ENCODE measurements at regions not wholly inside any gene's neighbourhood (a gene's known extent, or its start where the extent isn't known, plus 50 kb on each side); places are given as distances from the start of the nearest gene placed in this dataset.

DNA sequence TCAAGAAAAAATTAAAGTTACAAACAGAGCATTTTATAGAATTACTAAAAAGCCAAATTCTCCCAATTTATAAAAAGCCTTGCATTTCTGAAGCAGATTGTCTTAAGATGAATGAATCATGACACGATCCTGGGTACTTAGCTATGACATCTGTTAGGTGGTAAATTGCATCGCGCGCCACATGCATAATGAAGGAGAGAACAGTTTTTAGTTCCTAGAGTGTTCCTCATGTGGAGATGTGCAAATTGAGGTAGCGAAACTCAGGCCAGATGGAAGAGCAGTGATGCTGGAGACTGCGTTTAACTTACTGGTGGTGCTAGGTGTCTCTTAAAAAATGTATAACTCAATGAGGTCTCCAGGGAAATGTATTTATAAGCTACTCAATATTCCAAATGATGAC is 516.1 kb downstream of the EFNA5 start:
- no peak overlapping the region for H3K27ac ChIP-seq
- TF ChIP-seq, protein P1, sequence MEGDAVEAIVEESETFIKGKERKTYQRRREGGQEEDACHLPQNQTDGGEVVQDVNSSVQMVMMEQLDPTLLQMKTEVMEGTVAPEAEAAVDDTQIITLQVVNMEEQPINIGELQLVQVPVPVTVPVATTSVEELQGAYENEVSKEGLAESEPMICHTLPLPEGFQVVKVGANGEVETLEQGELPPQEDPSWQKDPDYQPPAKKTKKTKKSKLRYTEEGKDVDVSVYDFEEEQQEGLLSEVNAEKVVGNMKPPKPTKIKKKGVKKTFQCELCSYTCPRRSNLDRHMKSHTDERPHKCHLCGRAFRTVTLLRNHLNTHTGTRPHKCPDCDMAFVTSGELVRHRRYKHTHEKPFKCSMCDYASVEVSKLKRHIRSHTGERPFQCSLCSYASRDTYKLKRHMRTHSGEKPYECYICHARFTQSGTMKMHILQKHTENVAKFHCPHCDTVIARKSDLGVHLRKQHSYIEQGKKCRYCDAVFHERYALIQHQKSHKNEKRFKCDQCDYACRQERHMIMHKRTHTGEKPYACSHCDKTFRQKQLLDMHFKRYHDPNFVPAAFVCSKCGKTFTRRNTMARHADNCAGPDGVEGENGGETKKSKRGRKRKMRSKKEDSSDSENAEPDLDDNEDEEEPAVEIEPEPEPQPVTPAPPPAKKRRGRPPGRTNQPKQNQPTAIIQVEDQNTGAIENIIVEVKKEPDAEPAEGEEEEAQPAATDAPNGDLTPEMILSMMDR (conservative IDR thresholded peaks at IDR 0.05), result no peak

GRCh38 chr5:107153283-107153682 is 517.5 kb downstream of the EFNA5 start:
- no peak overlapping the region for H3K27ac ChIP-seq
- TF ChIP-seq, protein P1 (conservative IDR thresholded peaks at IDR 0.05), result no peak

GRCh38 chr5:107149243-107150005 is 521.3 kb downstream of the EFNA5 start:
- no peak overlapping the region for H3K27ac ChIP-seq
- TF ChIP-seq, protein P1 (conservative IDR thresholded peaks at IDR 0.05), result no peak

GRCh38 chr5:107147589-107147988 is 523.1 kb downstream of the EFNA5 start:
- TF ChIP-seq, protein P1 (conservative IDR thresholded peaks at IDR 0.05), result no peak
- H3K27ac ChIP-seq, result no peak overlapping the region

DNA sequence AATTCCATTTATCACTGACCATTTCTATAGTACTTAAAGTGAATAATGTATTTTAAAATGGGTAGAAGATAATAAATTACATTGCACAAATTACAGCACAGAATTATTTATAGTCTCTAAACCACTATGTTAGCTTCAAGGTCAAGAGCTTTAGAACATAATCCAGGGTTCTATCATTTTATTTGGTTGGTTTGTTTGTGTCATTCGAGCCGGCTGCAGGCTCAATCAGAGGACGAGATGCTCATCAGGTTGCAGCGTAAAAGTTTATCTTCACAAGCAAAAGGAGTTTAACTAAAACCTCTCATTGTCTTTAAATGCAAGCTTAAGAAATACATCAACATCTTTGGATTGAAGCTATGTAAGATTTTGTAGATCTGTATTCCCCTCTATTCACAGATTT is 523.8 kb downstream of the EFNA5 start:
- no peak overlapping the region for H3K27ac ChIP-seq
- TF ChIP-seq, protein P1 (conservative IDR thresholded peaks at IDR 0.05), result no peak

DNA sequence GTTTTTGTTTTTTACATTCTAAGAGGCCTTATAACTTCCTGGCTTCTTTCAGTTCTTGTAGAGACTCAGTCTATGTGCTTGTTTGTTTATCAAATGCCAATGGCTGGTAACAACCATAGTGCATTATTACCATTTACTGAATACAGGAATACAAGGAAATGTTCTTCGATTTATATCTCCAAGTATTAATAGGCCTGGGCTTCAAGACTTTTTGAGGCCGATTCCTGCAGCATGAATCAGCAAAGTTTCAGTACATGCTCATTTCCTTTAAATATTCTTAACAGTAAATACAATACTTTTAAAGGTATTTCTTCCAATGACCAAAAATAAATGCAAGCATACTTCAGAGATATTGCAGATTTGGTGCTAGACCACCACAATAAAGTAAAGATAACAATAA is 535.3 kb downstream of the EFNA5 start:
- H3K27ac ChIP-seq, result no peak overlapping the region
- TF ChIP-seq, protein P1 (conservative IDR thresholded peaks at IDR 0.05), result no peak

- no peak overlapping the region for H3K27ac ChIP-seq
- TF ChIP-seq, protein P1 (conservative IDR thresholded peaks at IDR 0.05), result no peak
These were observed 535.8 kb downstream of the EFNA5 start for GRCh38 chr5:107134931-107135330.

All from VCaP (cell line).